GM19438 (cell line): ENCODE measurements at regions not wholly inside any gene's neighbourhood (a gene's known extent, or its start where the extent isn't known, plus 50 kb on each side); places are given as distances from the start of the nearest gene placed in this dataset.

ENCODE experiments used
- ATAC-seq: cut with Tn5 transposase; IDR thresholded peaks from one replicate; pipeline ENCODE4 v1.9.1; 2021; ENCODE audit warnings: low read depth; ENCODE audit not compliant: unreplicated experiment

DNA sequence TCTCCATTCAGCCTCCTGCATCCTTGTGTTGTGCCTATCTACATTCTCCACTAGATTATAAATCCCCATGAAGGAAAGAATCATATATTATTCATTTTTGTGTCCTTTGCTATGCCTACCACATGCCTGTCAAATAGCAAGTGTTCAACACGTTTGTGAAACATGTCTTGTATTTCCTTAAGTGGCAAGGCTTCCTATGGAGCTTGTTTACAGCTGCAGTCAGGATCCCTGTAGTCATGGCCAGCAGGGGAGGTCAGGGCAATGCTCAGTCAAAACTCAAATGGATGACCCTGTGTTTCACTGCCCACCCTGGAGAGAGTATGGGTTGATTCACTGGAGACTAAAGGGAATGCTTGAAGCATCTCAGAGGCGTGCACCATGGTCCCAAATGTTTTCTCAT is 191.7 kb upstream of the ATP11B start:
- ATAC-seq: no peak

DNA sequence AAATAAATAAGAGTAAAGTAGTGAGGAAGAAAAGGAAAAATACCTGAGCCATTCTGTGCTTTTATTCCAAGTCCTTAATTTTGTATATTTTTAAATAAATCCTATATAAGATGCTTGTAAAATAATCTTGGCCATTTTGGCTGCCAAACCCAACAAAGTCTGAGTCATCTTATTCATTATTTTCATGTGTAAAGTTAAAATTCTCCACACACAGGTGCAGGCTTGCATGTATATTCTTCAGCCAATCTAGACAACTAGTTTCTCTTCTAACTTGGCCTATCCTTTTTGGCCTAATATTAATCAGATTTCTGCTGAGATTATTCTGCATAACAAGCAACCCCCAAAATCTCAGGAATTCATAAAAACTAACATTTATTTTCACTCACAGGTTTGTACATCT is 189.8 kb upstream of the ATP11B start:
- ATAC-seq: no peak

DNA sequence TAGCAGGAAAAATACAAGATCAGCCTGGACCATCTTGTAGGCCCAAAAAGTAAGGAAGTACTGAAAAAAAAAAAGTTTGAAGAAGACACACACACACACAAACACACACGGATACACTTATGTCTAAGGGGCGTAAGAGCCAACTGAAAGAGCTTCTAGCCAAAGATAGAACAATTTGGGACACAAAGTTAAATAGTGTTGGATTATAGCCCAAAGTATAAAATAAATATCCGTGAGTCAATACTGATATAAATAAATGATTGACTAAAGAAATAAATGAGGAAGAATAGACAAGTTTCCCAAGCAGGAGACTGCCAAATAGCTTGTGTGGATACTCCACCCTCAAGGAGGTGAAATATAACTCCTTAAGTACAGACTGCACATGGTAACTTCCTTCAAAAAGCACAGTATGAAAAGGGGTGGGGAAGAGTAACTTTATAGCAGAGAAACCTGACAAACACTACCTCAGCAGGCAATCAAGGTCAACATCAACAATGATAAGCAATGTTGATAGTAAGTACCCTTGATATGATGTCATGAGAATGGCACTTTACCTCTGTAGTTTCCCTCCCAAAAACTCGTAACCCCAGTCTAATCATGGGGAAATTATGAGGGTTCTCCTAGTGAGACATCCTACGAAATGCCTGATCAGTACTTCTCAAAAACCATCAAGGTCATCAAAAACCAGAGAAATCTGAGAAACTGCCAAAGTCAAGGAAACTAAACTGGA is 187.3 kb upstream of the ATP11B start:
- ATAC-seq: no peak

DNA sequence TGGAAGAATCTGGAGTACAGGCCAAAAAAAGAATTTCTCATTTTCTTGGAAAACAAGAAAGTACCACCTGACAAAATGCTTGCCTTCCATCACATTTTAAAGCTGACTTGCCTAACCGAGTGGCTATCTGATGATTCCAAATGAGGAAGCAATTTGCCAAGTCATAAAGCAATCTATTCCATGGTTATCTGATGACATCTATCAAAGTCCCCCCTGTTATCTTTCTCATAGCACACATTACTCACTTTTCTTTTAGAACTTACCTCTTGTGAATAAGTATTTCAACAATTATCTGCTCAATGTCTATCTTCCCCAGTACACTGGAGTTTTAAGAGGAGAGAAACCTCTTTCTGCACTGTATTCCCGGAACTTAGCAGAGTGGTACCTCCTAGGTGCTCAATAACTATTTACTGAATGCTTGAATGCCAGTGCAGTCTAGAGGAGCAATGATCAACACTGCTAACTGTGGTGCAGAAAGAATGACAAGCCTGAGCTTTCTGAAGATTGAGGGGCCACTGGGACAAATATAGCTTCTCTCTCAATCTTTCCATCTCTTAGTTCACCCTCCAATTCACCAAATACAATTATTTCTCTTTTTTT is 186.3 kb upstream of the ATP11B start:
- no peak for ATAC-seq

DNA sequence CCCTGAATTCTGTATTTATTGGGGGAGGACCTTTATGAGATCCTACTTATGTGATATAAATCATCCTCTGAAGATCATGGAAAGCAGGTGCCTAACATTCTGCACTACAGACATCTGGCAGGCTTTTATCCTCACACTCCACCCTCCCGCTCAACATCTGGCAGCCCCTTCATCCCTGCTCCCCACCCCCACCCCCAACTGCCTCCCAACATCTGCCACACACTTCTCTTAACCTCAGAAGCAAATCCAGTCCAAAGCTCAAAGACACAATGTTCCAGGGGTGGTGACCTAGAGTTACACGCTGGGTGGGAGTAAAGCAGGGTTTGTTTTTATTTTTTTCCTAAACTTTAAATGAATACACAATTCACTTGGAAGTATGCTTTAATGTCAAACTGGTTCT is 184.5 kb upstream of the ATP11B start:
- no peak for ATAC-seq

- ATAC-seq: no peak
Observed at GRCh38 chr3:182609575-182610156, 183.6 kb upstream of the ATP11B start.

DNA sequence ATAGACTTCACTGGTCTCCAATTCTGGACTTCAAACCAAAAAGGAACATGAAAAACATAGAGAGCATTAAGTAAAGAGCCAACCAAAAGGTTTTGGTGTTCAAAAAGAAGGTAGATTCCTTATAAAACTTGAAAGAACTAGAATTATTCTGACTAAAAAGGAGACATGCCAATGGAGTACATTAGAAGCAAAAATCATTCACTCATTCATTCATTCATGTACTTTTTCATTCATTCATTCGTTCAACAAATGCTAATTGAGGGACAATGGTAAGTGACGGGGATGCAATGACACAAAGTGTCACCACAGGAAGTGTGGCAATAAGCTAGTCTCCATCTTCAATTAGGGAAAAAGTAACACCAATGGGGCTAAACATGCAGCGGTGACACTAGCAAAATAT is 181.0 kb upstream of the ATP11B start:
- no peak for ATAC-seq

GRCh38 chr3:182617500-182617899 is 175.8 kb upstream of the ATP11B start:
- ATAC-seq: no peak

DNA sequence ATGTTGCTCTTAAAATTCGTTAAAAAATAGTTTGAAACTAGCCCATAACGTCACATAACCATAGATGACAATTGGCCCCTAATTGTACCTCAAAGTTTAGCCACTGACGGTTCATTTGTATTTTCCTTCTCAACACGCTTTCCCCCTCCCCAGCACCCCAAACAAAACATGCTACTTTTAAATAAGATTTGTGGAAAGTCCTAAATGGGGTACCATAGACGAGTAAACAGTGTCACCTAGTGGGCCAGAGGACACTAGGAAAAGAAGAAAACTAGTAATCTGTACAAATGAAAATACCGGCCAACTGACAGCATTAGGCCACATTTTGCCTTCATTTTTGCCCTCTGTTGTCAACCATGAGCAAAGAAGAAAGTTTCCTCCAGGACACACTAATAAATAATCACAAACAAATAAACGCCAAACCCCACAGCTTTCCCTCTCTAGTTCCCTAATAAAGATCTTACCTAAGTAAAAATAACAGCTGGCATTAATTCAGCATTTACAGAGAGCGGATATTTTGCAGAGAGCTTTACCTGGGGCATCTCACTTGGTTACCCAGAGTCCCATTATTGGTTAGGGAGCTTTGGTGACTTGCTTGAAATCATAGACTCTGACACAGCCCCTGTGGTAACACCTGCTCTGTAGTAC is 175.1 kb upstream of the ATP11B start:
- ATAC-seq: no peak

GRCh38 chr3:182618981-182619591 is 174.2 kb upstream of the ATP11B start:
- ATAC-seq: no peak

DNA sequence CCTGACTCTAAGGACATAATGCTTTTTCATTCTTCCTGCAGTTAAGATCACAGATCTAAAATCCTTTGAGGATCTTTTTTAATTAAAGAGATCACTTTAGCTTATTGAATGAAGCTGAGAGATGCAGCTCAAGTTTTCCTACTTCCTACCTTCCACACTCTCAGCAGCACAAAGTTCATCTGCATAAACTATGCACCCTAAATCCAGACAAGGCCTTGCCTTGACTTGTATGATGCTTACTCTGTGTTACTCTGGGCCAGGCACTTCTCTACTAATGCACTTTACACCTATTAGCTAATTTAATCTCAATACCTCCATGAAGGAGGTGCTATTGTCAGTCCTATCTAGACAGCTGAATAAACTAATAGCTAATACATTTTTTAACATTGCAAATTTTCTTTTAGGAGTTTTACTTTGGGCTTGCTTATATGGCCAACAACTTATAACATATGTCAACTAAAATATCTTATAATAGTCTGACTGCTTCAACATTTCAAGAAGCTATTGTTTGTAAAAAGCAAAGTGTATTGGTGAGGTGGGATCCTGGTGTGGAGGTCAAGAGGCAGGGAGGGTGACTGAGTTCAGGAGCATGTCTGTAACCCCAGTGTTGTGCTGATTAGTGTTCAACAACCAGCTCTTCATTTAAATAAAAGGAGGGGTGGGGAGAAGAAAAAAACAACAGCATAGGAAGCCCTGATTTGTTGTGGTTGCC is 172.4 kb upstream of the ATP11B start:
- no peak for ATAC-seq

- no peak for ATAC-seq
Observed at GRCh38 chr3:182621435-182622240, 171.7 kb upstream of the ATP11B start.

GRCh38 chr3:182622241-182622545 is 171.1 kb upstream of the ATP11B start:
- no peak for ATAC-seq

GRCh38 chr3:182626484-182627467 is 166.5 kb upstream of the ATP11B start:
- ATAC-seq: no peak

GRCh38 chr3:182628531-182628930 is 164.8 kb upstream of the ATP11B start:
- ATAC-seq: no peak

GRCh38 chr3:182629521-182629920 is 163.8 kb upstream of the ATP11B start:
- ATAC-seq: no peak

GRCh38 chr3:182631183-182632076 is 161.9 kb upstream of the ATP11B start:
- no peak for ATAC-seq

GRCh38 chr3:182632077-182632393 is 161.3 kb upstream of the ATP11B start:
- no peak for ATAC-seq
